BLaER1 (cell line): ENCODE measurements at regions not wholly inside any gene's neighbourhood (a gene's known extent, or its start where the extent isn't known, plus 50 kb on each side); places are given as distances from the start of the nearest gene placed in this dataset.
A peak's percentile ranks its signal among the peaks of the same experiment; 100 is the strongest.
"Not testable (repeated sequence)": the region's sequence is repeated elsewhere in the genome, so short reads cannot be mapped to it uniquely, and the experiment has no call there.

Experiments used
- H3K27ac ChIP-seq: shearing (Covaris generic); formaldehyde crosslinking; 2 replicates; pipeline ENCODE4 v1.8.1; 2022
- H3K27me3 ChIP-seq: shearing (Covaris generic); formaldehyde crosslinking; 2 replicates; pipeline ENCODE4 v1.8.1; 2022
- H3K36me3 ChIP-seq: shearing (Covaris generic); formaldehyde crosslinking; 2 replicates; pipeline ENCODE4 v1.8.1; 2022
- H3K4me1 ChIP-seq: shearing (Covaris generic); formaldehyde crosslinking; 2 replicates; pipeline ENCODE4 v1.8.1; 2022
- H3K4me2 ChIP-seq: shearing (Covaris generic); formaldehyde crosslinking; 2 replicates; pipeline ENCODE4 v1.8.1; 2022
- H3K4me3 ChIP-seq: shearing (Covaris generic); formaldehyde crosslinking; 2 replicates; pipeline ENCODE4 v1.8.1; 2022
- H3K9ac ChIP-seq: shearing (Covaris generic); formaldehyde crosslinking; 2 replicates; pipeline ENCODE4 v1.8.1; 2022
- H3K9me3 ChIP-seq: shearing (Covaris generic); formaldehyde crosslinking; 2 replicates; pipeline ENCODE4 v1.8.1; 2022
- H4K20me1 ChIP-seq: shearing (Covaris generic); formaldehyde crosslinking; 2 replicates; pipeline ENCODE4 v1.8.1; 2022
- Cebpa-rat ChIP-seq: shearing (Covaris generic); IDR thresholded peaks from 2 replicates; pipeline ENCODE4 v1.8.1; 2022

- no peaks in the 10 kb centered on the region for H3K27me3 ChIP-seq
- no peak for TF ChIP-seq Cebpa-rat
- 0 out of 2 replicates have a peak, but pooled peaks cover 4% of the 10 kb centered on the region for H3K9me3 ChIP-seq
- H3K4me2 ChIP-seq: no peak overlapping the region
- H3K4me3 ChIP-seq: no peak overlapping the region
- no peak overlapping the region for H3K27ac ChIP-seq
- H3K36me3 ChIP-seq: no peaks in the 10 kb centered on the region
- H3K4me1 ChIP-seq: no peaks in the 10 kb centered on the region
- no peaks in the 10 kb centered on the region for H4K20me1 ChIP-seq
- H3K9ac ChIP-seq: no peak overlapping the region
Measured at GRCh38 chr9:94478755-94479730, 75.8 kb upstream of the PCAT7 start.

DNA sequence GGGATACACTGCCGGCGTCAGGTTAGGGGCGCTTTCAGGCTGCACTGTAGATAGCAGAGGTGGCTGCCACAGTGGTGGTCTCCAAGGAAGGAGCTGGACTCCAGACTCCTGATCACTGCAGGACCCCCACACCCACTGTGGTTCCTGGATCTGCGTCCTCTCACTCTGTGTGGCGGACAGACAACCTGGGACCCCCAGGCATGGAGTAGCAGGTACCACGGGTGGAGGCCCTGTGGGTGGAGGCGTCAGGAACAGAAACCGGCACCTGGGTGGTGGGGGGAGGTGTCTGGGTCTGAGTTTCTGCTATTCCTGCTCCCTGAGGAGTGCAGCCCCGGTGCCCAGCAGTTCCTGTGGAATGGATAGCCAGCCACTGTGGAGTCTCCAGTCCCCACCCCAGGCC lies 75.1 kb upstream of the PCAT7 start:
- no peak overlapping the region for H3K4me2 ChIP-seq

GRCh38 chr9:94480205-94480604 lies 74.7 kb upstream of the PCAT7 start:
- Histone ChIP-seq H3K4me2 (no peak overlapping the region), H3K4me3 (no peak overlapping the region), H3K36me3 (no peaks in the 10 kb centered on the region), H4K20me1 (no peaks in the 10 kb centered on the region), H3K27ac (no peak overlapping the region), H3K27me3 (no peaks in the 10 kb centered on the region), H3K9me3 (no peaks in the 10 kb centered on the region), H3K9ac (no peak overlapping the region), H3K4me1 (no peaks in the 10 kb centered on the region)
- no peak for TF ChIP-seq Cebpa-rat

More for the DNA sequence above, 75.1 kb upstream of the PCAT7 start:
- Histone ChIP-seq H3K4me3 (no peak overlapping the region), H3K36me3 (no peaks in the 10 kb centered on the region), H4K20me1 (no peaks in the 10 kb centered on the region), H3K9me3 (no peaks in the 10 kb centered on the region), H3K4me1 (no peaks in the 10 kb centered on the region), H3K9ac (no peak overlapping the region), H3K27ac (no peak overlapping the region), H3K27me3 (no peaks in the 10 kb centered on the region)
- no peak for TF ChIP-seq Cebpa-rat

DNA sequence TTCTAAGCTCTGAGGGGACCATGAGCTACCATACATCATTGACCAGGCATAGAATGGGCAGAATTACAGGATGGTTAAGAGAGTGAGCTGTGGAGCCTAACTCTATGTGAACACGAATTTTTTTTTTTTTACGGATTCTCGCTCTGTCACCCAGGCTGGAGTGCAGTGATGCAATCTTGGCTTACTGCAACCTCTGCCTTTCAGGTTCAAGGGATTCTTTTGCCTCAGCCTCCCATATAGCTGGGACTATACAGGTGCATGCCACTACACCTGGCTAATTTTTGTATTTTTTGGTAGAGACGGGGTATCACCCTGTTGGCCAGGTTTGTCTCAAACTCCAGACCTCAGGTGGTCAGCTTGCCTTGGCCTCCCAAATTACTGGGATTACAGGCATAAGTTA lies 72.8 kb upstream of the PCAT7 start:
- no peaks in the 10 kb centered on the region for H3K4me1 ChIP-seq
- H3K36me3 ChIP-seq: no peaks in the 10 kb centered on the region
- no peaks in the 10 kb centered on the region for H4K20me1 ChIP-seq
- no peaks in the 10 kb centered on the region for H3K9me3 ChIP-seq
- no peak overlapping the region for H3K27ac ChIP-seq
- TF ChIP-seq Cebpa-rat: no peak
- H3K4me3 ChIP-seq: no peak overlapping the region
- no peak overlapping the region for H3K4me2 ChIP-seq
- H3K9ac ChIP-seq: no peak overlapping the region
- H3K27me3 ChIP-seq: no peaks in the 10 kb centered on the region

GRCh38 chr9:94490465-94490864 lies 64.4 kb upstream of the PCAT7 start:
- no peak overlapping the region for H3K9ac ChIP-seq
- H3K4me2 ChIP-seq: no peak overlapping the region
- no peak for TF ChIP-seq Cebpa-rat
- H3K27ac ChIP-seq: no peak overlapping the region
- H3K9me3 ChIP-seq: no peaks in the 10 kb centered on the region
- no peaks in the 10 kb centered on the region for H3K4me1 ChIP-seq
- H3K4me3 ChIP-seq: no peak overlapping the region
- no peaks in the 10 kb centered on the region; the same call in 1 of the 2 replicates for H3K27me3 ChIP-seq
- no peaks in the 10 kb centered on the region for H3K36me3 ChIP-seq
- H4K20me1 ChIP-seq: no peaks in the 10 kb centered on the region

DNA sequence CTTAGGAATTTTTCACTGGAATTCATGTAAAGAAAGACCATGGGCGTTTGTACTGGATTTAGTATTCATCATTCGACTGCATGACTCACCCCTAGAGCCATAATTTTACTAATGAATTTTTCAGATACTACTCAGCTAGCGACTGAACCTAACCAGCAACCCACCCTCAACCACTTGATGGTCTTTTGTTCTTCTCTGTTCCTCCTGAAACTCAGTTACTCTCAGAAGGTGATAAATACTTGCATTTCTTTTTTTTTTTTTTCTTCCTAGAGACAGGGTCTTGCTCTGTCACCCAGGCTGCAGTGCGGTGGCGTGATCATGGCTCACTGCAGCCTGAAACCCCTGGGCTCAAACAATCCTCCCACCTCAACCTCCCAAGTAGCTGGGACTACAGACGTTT lies 62.8 kb upstream of the PCAT7 start:
- not testable (repeated sequence) for H3K9me3 ChIP-seq, H3K4me3 ChIP-seq, H3K9ac ChIP-seq, H3K27me3 ChIP-seq, H3K27ac ChIP-seq, H4K20me1 ChIP-seq, H3K4me2 ChIP-seq, H3K4me1 ChIP-seq, H3K36me3 ChIP-seq

GRCh38 chr9:94498801-94499453 lies 56.0 kb upstream of the PCAT7 start:
- Histone ChIP-seq H3K9ac (no peak overlapping the region), H3K36me3 (no peaks in the 10 kb centered on the region), H3K27ac (no peak overlapping the region), H3K4me2 (peak overlapping the region; percentile 61), H3K27me3 (no peaks in the 10 kb centered on the region), H3K9me3 (no peaks in the 10 kb centered on the region), H3K4me1 (peaks cover 18% of the 10 kb centered on the region), H4K20me1 (no peaks in the 10 kb centered on the region), H3K4me3 (no peak overlapping the region)
- TF ChIP-seq Cebpa-rat: no peak

GRCh38 chr9:94504358-94504757 lies 50.5 kb upstream of the PCAT7 start:
- Histone ChIP-seq H3K4me1 (peaks cover 2% of the 10 kb centered on the region), H3K9me3 (no peaks in the 10 kb centered on the region), H3K36me3 (no peaks in the 10 kb centered on the region), H3K9ac (no peak overlapping the region), H3K4me2 (no peak overlapping the region), H4K20me1 (no peaks in the 10 kb centered on the region), H3K27ac (no peak overlapping the region), H3K27me3 (no peaks in the 10 kb centered on the region), H3K4me3 (no peak overlapping the region)
- no peak for TF ChIP-seq Cebpa-rat
